ENCODE measurements at regions not wholly inside any gene's neighbourhood (a gene's known extent, or its start where the extent isn't known, plus 50 kb on each side); places are given as distances from the start of the nearest gene placed in this dataset.

GRCh38 chr13:95484052-95484451, 68.5 kb upstream of the CLDN10 start:
- no peak for TF ChIP-seq ZNF274 (IDR thresholded peaks at IDR 0.05; ENCODE audit: low read depth, low read length)
- no peak overlapping the region for H3K4me3 ChIP-seq (ENCODE audit: low read length)

- TF ChIP-seq ZNF274 (IDR thresholded peaks at IDR 0.05; ENCODE audit: low read depth, low read length): no peak
- no peak overlapping the region for H3K4me3 ChIP-seq (ENCODE audit: low read length)
These were observed 67.4 kb upstream of the CLDN10 start for GRCh38 chr13:95485045-95485517.

GRCh38 chr13:95485518-95486144, 66.9 kb upstream of the CLDN10 start:
- H3K4me3 ChIP-seq (ENCODE audit: low read length): no peak overlapping the region
- TF ChIP-seq ZNF274 (IDR thresholded peaks at IDR 0.05; ENCODE audit: low read depth, low read length): no peak

- H3K4me3 ChIP-seq (ENCODE audit: low read length): no peak overlapping the region
- TF ChIP-seq ZNF274 (IDR thresholded peaks at IDR 0.05; ENCODE audit: low read depth, low read length): no peak
These were observed 60.3 kb upstream of the CLDN10 start for GRCh38 chr13:95492044-95492801.

- H3K4me3 ChIP-seq (ENCODE audit: low read length): no peak overlapping the region
- no peak for TF ChIP-seq ZNF274 (IDR thresholded peaks at IDR 0.05; ENCODE audit: low read depth, low read length)
These were observed 58.3 kb upstream of the CLDN10 start for GRCh38 chr13:95494082-95494681.

GRCh38 chr13:95496485-95496884, 56.0 kb upstream of the CLDN10 start:
- H3K4me3 ChIP-seq (ENCODE audit: low read length): no peak overlapping the region
- TF ChIP-seq ZNF274 (IDR thresholded peaks at IDR 0.05; ENCODE audit: low read depth, low read length): no peak

- no peak for TF ChIP-seq ZNF274 (IDR thresholded peaks at IDR 0.05; ENCODE audit: low read depth, low read length)
These were observed 55.1 kb upstream of the CLDN10 start for GRCh38 chr13:95497381-95497807.

GRCh38 chr13:95498886-95499285, 53.6 kb upstream of the CLDN10 start:
- TF ChIP-seq ZNF274 (IDR thresholded peaks at IDR 0.05; ENCODE audit: low read depth, low read length): no peak

More at GRCh38 chr13:95497381-95497807, 55.1 kb upstream of the CLDN10 start:
- no peak overlapping the region for H3K4me3 ChIP-seq (ENCODE audit: low read length)

GRCh38 chr13:95499811-95500712, 52.5 kb upstream of the CLDN10 start:
- H3K4me3 ChIP-seq (ENCODE audit: low read length): no peak overlapping the region
- no peak for TF ChIP-seq ZNF274 (IDR thresholded peaks at IDR 0.05; ENCODE audit: low read depth, low read length)

More at GRCh38 chr13:95498886-95499285, 53.6 kb upstream of the CLDN10 start:
- H3K4me3 ChIP-seq (ENCODE audit: low read length): no peak overlapping the region

GRCh38 chr13:95502216-95502615, 50.3 kb upstream of the CLDN10 start:
- TF ChIP-seq ZNF274 (IDR thresholded peaks at IDR 0.05; ENCODE audit: low read depth, low read length): no peak
- no peak overlapping the region for H3K4me3 ChIP-seq (ENCODE audit: low read length)

Data from GM08714 (cell line).